Activated naive CD4-positive, alpha-beta T cell treated with anti-CD3 and anti-CD28 coated beads for 36 hours (primary cell): ENCODE measurements at regions not wholly inside any gene's neighbourhood (a gene's known extent, or its start where the extent isn't known, plus 50 kb on each side); places are given as distances from the start of the nearest gene placed in this dataset.

Source experiments
- CTCF ChIA-PET: fragments of 350-600 bp; sonication (Branson Sonifier 250); formaldehyde crosslinking; loops from one replicate; lab custom pipeline; 2021; ENCODE audit warnings: antibody characterized with exemption; lab: Charles Lee
- DNase-seq: peaks from one replicate; pipeline ENCODE4 v3.0.0-alpha.2; 2020
- H3K27ac Mint-ChIP-seq: one replicate; pipeline ENCODE4 v1.8.0; 2021; ENCODE audit warnings: mild to moderate bottlenecking, mixed read lengths
- H3K27me3 Mint-ChIP-seq: one replicate; pipeline ENCODE4 v1.8.0; 2021; ENCODE audit warnings: low read depth, mixed read lengths
- H3K36me3 Mint-ChIP-seq: one replicate; pipeline ENCODE4 v1.8.0; 2021; ENCODE audit warnings: low read depth, mixed read lengths
- H3K4me1 Mint-ChIP-seq: one replicate; pipeline ENCODE4 v1.8.0; 2021; ENCODE audit warnings: low read depth, mixed read lengths
- H3K4me3 Mint-ChIP-seq: one replicate; pipeline ENCODE4 v1.8.0; 2021; ENCODE audit warnings: mild to moderate bottlenecking, moderate library complexity, mixed read lengths
- H3K9me3 Mint-ChIP-seq: one replicate; pipeline ENCODE4 v1.8.0; 2021; ENCODE audit warnings: mixed read lengths
- intact Hi-C: fragments of 100-400 bp; cut with micrococcal nuclease; formaldehyde crosslinking; loops from one replicate; pipeline ENCODE4 v1.15.1; 2023

DNA sequence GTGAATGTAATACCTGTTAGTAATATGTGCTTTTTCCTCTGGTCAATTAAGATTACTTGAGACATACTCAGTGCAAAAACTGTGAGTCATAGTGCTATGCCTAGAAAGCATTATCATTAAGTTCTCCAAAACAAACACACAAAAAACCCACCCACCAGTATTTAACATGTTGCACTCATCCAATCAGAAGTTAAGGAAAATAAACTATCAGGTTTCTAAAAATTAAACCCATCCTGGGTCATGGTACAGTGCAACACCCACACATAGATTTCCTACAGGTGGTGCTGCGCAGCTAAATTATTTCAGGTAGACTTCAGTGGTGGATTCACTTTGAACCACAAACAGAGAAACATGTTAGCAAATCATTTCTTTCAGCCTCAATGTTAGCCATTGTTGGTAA is 264.4 kb upstream of the VEPH1 start:
- Mint-ChIP-seq H3K27me3 (no peaks in the 10 kb centered on the region), H3K9me3 (no peaks in the 10 kb centered on the region), H3K4me1 (no peaks in the 10 kb centered on the region), H3K4me3 (no peak overlapping the region), H3K36me3 (no peaks in the 10 kb centered on the region), H3K27ac (no peak overlapping the region)
- no peak for DNase-seq
- CTCF ChIA-PET, result interaction anchor here (0.6 kb wide), 1 partner anchor 78 kb away, joined by 3 read pairs; no protein-coding TSS in a partner anchor
- intact Hi-C loops, result no loop called here

GRCh38 chr3:157763644-157764043 is 260.4 kb upstream of the VEPH1 start:
- H3K27me3 Mint-ChIP-seq, result no peaks in the 10 kb centered on the region
- no peaks in the 10 kb centered on the region for H3K4me1 Mint-ChIP-seq
- H3K9me3 Mint-ChIP-seq, result no peaks in the 10 kb centered on the region
- H3K36me3 Mint-ChIP-seq, result no peaks in the 10 kb centered on the region
- H3K27ac Mint-ChIP-seq, result no peak overlapping the region
- no peak for DNase-seq
- no peak overlapping the region for H3K4me3 Mint-ChIP-seq
- intact Hi-C loops, result no loop called here
- CTCF ChIA-PET, result no interaction called here

DNA sequence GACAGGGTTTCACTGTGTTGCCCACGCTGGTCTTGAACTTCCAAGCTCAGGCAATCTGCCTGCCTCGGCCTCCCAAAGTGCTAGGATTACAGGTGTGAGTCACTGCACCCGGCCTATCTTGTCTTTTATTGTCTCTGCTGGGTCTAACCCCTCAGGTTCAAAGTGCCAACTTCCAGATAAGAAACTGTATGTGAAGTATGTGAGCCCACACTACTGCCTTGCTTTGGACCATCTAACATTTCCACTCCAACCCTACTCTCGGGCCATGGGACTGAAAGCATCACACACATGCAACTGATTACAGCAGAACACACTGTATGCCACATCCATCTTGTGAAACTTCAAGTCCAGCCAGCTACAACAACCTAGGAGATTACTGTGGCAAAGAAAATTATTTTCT is 256.1 kb upstream of the VEPH1 start:
- Mint-ChIP-seq H3K4me1 (no peaks in the 10 kb centered on the region), H3K36me3 (no peaks in the 10 kb centered on the region), H3K27ac (no peak overlapping the region), H3K27me3 (no peaks in the 10 kb centered on the region), H3K4me3 (no peak overlapping the region), H3K9me3 (no peaks in the 10 kb centered on the region)
- intact Hi-C loops, result no loop called here
- no peak for DNase-seq
- CTCF ChIA-PET, result no interaction called here

- no peaks in the 10 kb centered on the region for H3K36me3 Mint-ChIP-seq
- no peaks in the 10 kb centered on the region for H3K27me3 Mint-ChIP-seq
- no peak for DNase-seq
- H3K9me3 Mint-ChIP-seq, result no peaks in the 10 kb centered on the region
- CTCF ChIA-PET, result no interaction called here
- intact Hi-C loops, result no loop called here
- no peaks in the 10 kb centered on the region for H3K4me1 Mint-ChIP-seq
- H3K4me3 Mint-ChIP-seq, result no peak overlapping the region
- no peak overlapping the region for H3K27ac Mint-ChIP-seq
Measured at GRCh38 chr3:157755233-157755632, 252.0 kb upstream of the VEPH1 start.

DNA sequence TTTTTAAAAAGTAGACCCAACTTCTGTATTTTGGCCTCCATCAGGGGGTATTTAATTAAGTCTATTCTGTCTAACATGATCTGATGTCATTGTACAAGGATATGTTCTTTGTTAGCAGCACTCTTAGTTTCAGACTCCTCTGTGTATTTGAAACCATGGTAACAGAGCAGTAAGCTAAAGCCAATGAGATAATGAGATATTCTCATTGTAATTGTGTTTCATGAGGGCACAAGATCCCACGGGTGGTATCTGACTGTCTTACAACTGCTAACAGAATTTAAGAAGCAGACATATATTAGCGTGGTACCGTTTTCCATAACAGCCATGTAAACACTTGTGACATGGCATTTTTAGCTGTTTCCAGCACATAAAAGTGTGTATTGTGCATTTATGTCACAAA is 251.2 kb upstream of the VEPH1 start:
- DNase-seq, result no peak
- H3K27ac Mint-ChIP-seq, result no peak overlapping the region
- intact Hi-C loops, result no loop called here
- H3K36me3 Mint-ChIP-seq, result no peaks in the 10 kb centered on the region
- no peaks in the 10 kb centered on the region for H3K27me3 Mint-ChIP-seq
- no peaks in the 10 kb centered on the region for H3K9me3 Mint-ChIP-seq
- no peak overlapping the region for H3K4me3 Mint-ChIP-seq
- CTCF ChIA-PET, result no interaction called here
- no peaks in the 10 kb centered on the region for H3K4me1 Mint-ChIP-seq

GRCh38 chr3:157753787-157754136 is 250.5 kb upstream of the VEPH1 start:
- Mint-ChIP-seq H3K36me3 (no peaks in the 10 kb centered on the region), H3K9me3 (no peaks in the 10 kb centered on the region), H3K27me3 (no peaks in the 10 kb centered on the region), H3K27ac (no peak overlapping the region), H3K4me3 (no peak overlapping the region), H3K4me1 (no peaks in the 10 kb centered on the region)
- DNase-seq, result no peak
- CTCF ChIA-PET, result no interaction called here
- intact Hi-C loops, result no loop called here

- Mint-ChIP-seq H3K36me3 (no peaks in the 10 kb centered on the region), H3K4me1 (no peaks in the 10 kb centered on the region), H3K4me3 (no peak overlapping the region), H3K27ac (no peak overlapping the region), H3K27me3 (no peaks in the 10 kb centered on the region), H3K9me3 (no peaks in the 10 kb centered on the region)
- intact Hi-C loops, result no loop called here
- DNase-seq, result no peak
- CTCF ChIA-PET, result no interaction called here
Measured at GRCh38 chr3:157752956-157753786, 250.0 kb upstream of the VEPH1 start.

DNA sequence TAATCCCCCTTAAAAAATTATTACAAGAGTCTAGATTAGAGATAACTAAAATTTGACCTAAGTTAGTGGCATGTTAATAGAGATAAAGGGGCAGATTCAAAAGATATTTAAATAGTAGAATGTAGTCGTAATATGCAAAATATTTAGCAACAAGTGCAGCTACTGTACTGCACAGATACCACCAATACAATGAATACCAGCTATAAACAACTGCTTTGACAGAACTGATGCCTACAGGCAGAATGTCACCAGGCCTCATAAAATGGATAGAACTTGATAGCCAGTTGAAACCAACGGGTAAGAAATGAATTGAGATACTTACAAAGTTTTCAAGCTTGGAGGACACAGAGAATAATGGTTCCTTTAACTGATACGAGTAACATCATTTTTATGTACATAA is 249.3 kb upstream of the VEPH1 start:
- no peak overlapping the region for H3K4me3 Mint-ChIP-seq
- H3K27ac Mint-ChIP-seq, result no peak overlapping the region
- no peaks in the 10 kb centered on the region for H3K4me1 Mint-ChIP-seq
- intact Hi-C loops, result no loop called here
- no peak for DNase-seq
- H3K9me3 Mint-ChIP-seq, result no peaks in the 10 kb centered on the region
- H3K27me3 Mint-ChIP-seq, result no peaks in the 10 kb centered on the region
- no peaks in the 10 kb centered on the region for H3K36me3 Mint-ChIP-seq
- CTCF ChIA-PET, result no interaction called here

- Mint-ChIP-seq H3K27me3 (no peaks in the 10 kb centered on the region), H3K36me3 (no peaks in the 10 kb centered on the region), H3K27ac (no peak overlapping the region), H3K4me3 (no peak overlapping the region), H3K4me1 (no peaks in the 10 kb centered on the region), H3K9me3 (no peaks in the 10 kb centered on the region)
- CTCF ChIA-PET, result no interaction called here
- DNase-seq, result no peak
- intact Hi-C loops, result no loop called here
Measured at GRCh38 chr3:157751386-157751785, 248.2 kb upstream of the VEPH1 start.

DNA sequence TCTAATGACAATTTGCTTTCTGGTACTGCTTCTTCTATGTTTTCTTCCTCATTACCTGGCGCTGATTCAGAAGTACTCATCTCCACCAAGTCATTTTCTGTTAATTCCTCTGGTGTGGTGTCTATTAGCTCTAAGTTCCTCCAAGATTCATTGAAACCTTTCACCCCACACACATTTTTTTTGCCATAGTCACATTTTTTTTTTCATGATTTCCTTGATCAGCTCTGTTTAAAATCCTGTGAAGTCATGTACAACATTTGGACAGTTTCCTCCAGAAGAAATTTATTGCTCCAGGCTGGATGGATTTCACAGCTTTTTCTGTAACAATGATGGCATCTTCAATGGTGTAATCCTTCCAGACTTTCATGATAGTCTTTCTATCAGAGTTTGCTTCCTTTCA is 243.2 kb upstream of the VEPH1 start:
- CTCF ChIA-PET, result no interaction called here
- peaks cover 15% of the 10 kb centered on the region for H3K9me3 Mint-ChIP-seq
- no peaks in the 10 kb centered on the region for H3K36me3 Mint-ChIP-seq
- no peak overlapping the region for H3K4me3 Mint-ChIP-seq
- no peaks in the 10 kb centered on the region for H3K4me1 Mint-ChIP-seq
- intact Hi-C loops, result no loop called here
- H3K27me3 Mint-ChIP-seq, result no peaks in the 10 kb centered on the region
- H3K27ac Mint-ChIP-seq, result no peak overlapping the region
- no peak for DNase-seq

DNA sequence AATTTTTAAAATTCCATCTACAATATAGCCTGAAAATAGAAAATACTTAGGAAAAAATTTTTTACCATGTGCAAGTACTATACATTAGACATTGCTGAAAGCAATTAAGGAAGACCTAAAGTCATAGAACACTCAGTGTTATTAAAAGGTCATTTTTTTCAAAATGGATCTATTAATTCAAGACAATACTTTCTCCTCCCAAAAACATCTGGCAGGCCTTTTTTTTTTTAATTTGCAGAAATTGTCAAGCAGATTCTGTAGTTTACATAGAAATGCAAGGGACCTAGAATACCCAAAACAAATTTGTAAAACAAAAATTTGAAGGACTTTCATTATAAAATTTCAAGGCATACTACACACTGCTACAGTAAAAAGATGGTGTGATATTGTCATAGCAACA is 238.4 kb upstream of the VEPH1 start:
- CTCF ChIA-PET, result no interaction called here
- no peaks in the 10 kb centered on the region for H3K4me1 Mint-ChIP-seq
- peaks cover 15% of the 10 kb centered on the region for H3K9me3 Mint-ChIP-seq
- H3K36me3 Mint-ChIP-seq, result no peaks in the 10 kb centered on the region
- intact Hi-C loops, result no loop called here
- no peak overlapping the region for H3K4me3 Mint-ChIP-seq
- H3K27me3 Mint-ChIP-seq, result no peaks in the 10 kb centered on the region
- no peak for DNase-seq
- H3K27ac Mint-ChIP-seq, result no peak overlapping the region

DNA sequence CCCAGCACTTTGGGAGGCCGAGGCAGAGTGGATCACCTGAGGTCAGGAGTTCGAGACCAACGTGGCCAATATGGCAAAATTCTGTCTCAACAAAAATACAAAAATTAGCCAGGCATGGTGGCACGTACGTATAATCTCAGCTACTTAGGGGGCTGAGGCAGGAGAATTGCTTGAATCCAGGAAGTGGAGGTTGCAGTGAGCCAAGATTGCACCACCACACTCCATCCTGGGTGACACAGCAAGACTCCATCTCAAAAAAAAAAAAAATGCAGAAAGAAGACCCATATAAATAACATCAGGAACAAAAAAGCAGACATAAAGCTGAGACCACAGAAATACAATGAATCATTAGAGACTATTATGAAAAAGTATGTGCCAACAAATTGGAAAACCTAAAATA is 235.2 kb upstream of the VEPH1 start:
- no peaks in the 10 kb centered on the region for H3K36me3 Mint-ChIP-seq
- H3K9me3 Mint-ChIP-seq, result peaks cover 7% of the 10 kb centered on the region
- H3K27ac Mint-ChIP-seq, result no peak overlapping the region
- CTCF ChIA-PET, result no interaction called here
- no peaks in the 10 kb centered on the region for H3K4me1 Mint-ChIP-seq
- H3K4me3 Mint-ChIP-seq, result no peak overlapping the region
- no peaks in the 10 kb centered on the region for H3K27me3 Mint-ChIP-seq
- DNase-seq, result no peak
- intact Hi-C loops, result no loop called here

- Mint-ChIP-seq H3K27me3 (no peaks in the 10 kb centered on the region), H3K36me3 (no peaks in the 10 kb centered on the region), H3K4me1 (no peaks in the 10 kb centered on the region), H3K27ac (no peak overlapping the region), H3K9me3 (peaks cover 14% of the 10 kb centered on the region), H3K4me3 (no peak overlapping the region)
- CTCF ChIA-PET, result no interaction called here
- intact Hi-C loops, result no loop called here
- DNase-seq, result no peak
Measured at GRCh38 chr3:157718800-157719199, 215.6 kb upstream of the VEPH1 start.
